Psoas muscle (tissue), 7 donors: ENCODE measurements at regions not wholly inside any gene's neighbourhood (a gene's known extent, or its start where the extent isn't known, plus 50 kb on each side); places are given as distances from the start of the nearest gene placed in this dataset.
"Not testable (repeated sequence)": the region's sequence is repeated elsewhere in the genome, so short reads cannot be mapped to it uniquely, and the experiment has no call there.

Experiments
- ATAC-seq, 4 donors: fragments of 200-7000 bp; cut with Tn5 transposase; one replicate each; pipeline ENCODE4 v1.9.1; 2020; ENCODE audit warnings: moderate library complexity in 3 of 4, mild to moderate bottlenecking in 2 of 4
- DNase-seq, 2 donors: peaks; one replicate each; pipeline ENCODE4 v3.0.0-alpha.2; 2020
- H3K27ac ChIP-seq: fragments of 200-600 bp; one replicate; pipeline ENCODE4 v1.8.0; 2022
- H3K27me3 ChIP-seq, 3 donors: fragments of 200-600 bp in 1 of 3; one replicate each; pipeline versions ENCODE4 v1.6.1 to v1.8.0; 2013 to 2022; ENCODE audit warnings: low read length in 2 of 3, mild to moderate bottlenecking in 2 of 3, moderate library complexity in 1 of 3; ENCODE audit not compliant: insufficient read depth in 3 of 3
- H3K36me3 ChIP-seq, 2 donors: fragments of 200-600 bp in 1 of 2; one replicate each; pipeline versions ENCODE4 v1.6.1 to v1.8.0; 2013 to 2022; ENCODE audit warnings: low read depth in 1 of 2, mild to moderate bottlenecking in 1 of 2, moderate library complexity in 1 of 2; ENCODE audit not compliant: insufficient read depth in 1 of 2
- H3K4me1 ChIP-seq: fragments of 200-600 bp; one replicate; pipeline ENCODE4 v1.8.0; 2022
- H3K4me3 ChIP-seq: fragments of 200-600 bp; one replicate; pipeline ENCODE4 v1.8.0; 2022; ENCODE audit warnings: mild to moderate bottlenecking
- H3K9me3 ChIP-seq: fragments of 200-600 bp; one replicate; pipeline ENCODE4 v1.8.0; 2022
- WGBS, 3 donors: extraction: QIAGEN DNeasy Blood & Tissue Kit; methylation state at CpG; one replicate each; pipeline versions ENCODE4 v1.1.6 to v1.1.7; 2013; 5-methylcytosine and 5-hydroxymethylcytosine counted together
- intact Hi-C, 2 donors: fragments of 100-400 bp; cut with DNase I; formaldehyde crosslinking; loops; one replicate each; pipeline versions ENCODE4 v1.11.0 to v1.14.2; 2022
- TF ChIP-seq, protein P1 (sequence below): fragments of 200-600 bp; IDR thresholded peaks from one replicate; pipeline ENCODE4 v1.8.0; 2022; ENCODE audit warnings: antibody characterized with exemption
- donor health status: healthy with polysubstance abuse.
- donor health status: DM: no; HTN: no; CAD: no; lungs with moderate emphysema.
- donor health status: Bipolar disorder and iron deficiency.
- donor health status: healthy.
- donor health status: DM: yes; HTN: yes; CAD: no.
- donor health status: DM: no; HTN: no; CAD: no.
- donor health status: DM: yes; HTN: yes; CAD: no.

DNA sequence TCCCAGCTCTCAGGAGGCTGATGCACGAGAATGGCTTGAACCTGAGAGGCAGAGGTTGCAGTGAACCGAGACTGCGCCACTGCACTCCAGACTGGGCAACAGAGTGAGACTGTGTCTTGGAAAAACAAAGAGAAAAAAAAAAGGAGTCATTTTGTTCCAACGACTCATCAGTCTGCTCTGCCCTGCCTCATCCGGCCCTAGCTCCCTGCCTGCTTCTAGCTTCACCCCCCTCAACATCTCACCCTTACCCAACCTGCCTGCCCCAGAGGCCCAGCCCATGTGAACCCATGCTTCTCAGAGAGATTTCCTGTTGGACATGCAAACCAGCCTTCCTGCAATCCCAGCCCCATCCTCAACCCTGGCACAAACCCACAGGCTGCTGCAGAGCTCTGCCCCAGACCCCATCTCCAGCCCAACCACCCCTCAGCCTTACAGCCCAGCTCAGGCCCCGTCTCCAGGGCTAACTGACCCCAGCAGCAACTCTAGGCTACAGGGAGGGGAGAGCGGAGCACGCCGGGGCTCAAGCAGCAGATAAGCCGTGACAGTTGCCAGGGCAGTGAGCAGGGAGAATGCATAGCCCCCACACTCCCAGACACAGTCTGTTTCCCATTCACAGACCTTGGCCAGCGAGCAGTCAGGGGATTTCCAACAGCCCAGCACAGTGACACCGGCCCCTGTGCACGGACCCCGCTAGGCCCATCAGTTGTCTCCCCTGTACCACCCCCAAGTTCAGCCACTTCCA lies 86.0 kb upstream of the KCTD7 start:
- TF ChIP-seq, protein P1, sequence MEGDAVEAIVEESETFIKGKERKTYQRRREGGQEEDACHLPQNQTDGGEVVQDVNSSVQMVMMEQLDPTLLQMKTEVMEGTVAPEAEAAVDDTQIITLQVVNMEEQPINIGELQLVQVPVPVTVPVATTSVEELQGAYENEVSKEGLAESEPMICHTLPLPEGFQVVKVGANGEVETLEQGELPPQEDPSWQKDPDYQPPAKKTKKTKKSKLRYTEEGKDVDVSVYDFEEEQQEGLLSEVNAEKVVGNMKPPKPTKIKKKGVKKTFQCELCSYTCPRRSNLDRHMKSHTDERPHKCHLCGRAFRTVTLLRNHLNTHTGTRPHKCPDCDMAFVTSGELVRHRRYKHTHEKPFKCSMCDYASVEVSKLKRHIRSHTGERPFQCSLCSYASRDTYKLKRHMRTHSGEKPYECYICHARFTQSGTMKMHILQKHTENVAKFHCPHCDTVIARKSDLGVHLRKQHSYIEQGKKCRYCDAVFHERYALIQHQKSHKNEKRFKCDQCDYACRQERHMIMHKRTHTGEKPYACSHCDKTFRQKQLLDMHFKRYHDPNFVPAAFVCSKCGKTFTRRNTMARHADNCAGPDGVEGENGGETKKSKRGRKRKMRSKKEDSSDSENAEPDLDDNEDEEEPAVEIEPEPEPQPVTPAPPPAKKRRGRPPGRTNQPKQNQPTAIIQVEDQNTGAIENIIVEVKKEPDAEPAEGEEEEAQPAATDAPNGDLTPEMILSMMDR: no peak
- H3K27me3 ChIP-seq: no peaks in the 10 kb centered on the region
- H3K36me3 ChIP-seq: peaks cover 0 to 34% of the 10 kb centered on the region in 2 donors
- no peaks in the 10 kb centered on the region for H3K9me3 ChIP-seq
- H3K27ac ChIP-seq: no peak overlapping the region
- no peaks in the 10 kb centered on the region for H3K4me1 ChIP-seq
- ATAC-seq (no peak), DNase-seq (peak in 1 of 2 donors; percentile 38)
- intact Hi-C loops: no loop called here
- 82 to 85% (median 82%) methylated on average over 14 of the region's 14 CpGs for WGBS, 3 donors
- H3K4me3 ChIP-seq: no peak overlapping the region

DNA sequence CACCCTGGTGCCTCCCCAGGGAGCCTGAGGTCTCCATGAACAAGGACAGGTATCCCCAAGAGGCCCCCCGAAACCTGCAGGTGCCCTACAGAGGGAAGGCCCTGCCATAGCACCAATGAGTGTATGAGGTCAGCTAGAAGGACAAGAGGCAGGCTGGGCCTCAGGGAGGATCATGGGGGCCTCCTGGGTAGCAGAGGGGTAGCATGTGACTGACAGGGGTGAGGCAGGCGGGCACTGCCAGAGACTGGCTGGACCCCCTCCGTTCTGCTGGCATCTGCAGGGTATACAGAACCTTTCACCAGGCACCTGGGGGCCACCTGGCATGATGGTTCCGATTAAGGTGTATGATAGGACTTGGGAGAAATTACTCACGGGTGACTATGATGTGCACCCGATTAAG lies 79.2 kb upstream of the KCTD7 start:
- DNase-seq: no peak
- intact Hi-C loops: no loop called here
- WGBS, 3 donors: 92 to 99% (median 94%) methylated on average over 6 of the region's 6 CpGs
- Histone ChIP-seq H3K27ac (no peak overlapping the region), H3K36me3 (peaks cover 0 to 69% of the 10 kb centered on the region in 2 donors), H3K27me3 (no peaks in the 10 kb centered on the region), H3K9me3 (no peaks in the 10 kb centered on the region), H3K4me1 (no peaks in the 10 kb centered on the region), H3K4me3 (no peak overlapping the region)
- ATAC-seq: no peak
- TF ChIP-seq, protein P1: no peak

DNA sequence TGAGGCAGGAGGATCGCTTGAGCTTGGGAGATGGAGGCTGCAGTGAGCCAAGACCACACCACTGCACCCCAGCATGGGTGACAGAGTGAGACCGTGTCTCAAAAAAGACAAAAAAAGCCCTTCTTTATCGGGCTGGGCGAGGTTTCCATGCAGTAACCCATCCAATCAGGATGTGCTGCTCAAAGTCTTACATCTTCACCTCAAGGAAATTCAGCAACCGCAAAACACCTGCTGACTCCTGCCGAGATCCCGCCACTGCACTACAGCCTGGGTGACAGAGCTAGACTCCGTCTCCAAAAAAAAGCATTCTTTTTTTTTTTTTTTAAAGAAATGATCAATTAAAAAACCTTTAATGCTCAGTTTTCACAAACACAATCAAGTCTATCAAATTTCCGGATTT lies 75.7 kb upstream of the KCTD7 start:
- DNase-seq: no peak
- no peaks in the 10 kb centered on the region for H3K4me1 ChIP-seq
- 90 to 97% (median 96%) methylated on average over 9 of the region's 9 CpGs for WGBS, 3 donors
- H3K27ac ChIP-seq: no peak overlapping the region
- no peak for ATAC-seq
- no peak overlapping the region for H3K4me3 ChIP-seq
- intact Hi-C loops: no loop called here
- H3K27me3 ChIP-seq: no peaks in the 10 kb centered on the region
- H3K9me3 ChIP-seq: no peaks in the 10 kb centered on the region
- TF ChIP-seq, protein P1: no peak
- H3K36me3 ChIP-seq: peaks cover 0 to 78% of the 10 kb centered on the region in 2 donors

DNA sequence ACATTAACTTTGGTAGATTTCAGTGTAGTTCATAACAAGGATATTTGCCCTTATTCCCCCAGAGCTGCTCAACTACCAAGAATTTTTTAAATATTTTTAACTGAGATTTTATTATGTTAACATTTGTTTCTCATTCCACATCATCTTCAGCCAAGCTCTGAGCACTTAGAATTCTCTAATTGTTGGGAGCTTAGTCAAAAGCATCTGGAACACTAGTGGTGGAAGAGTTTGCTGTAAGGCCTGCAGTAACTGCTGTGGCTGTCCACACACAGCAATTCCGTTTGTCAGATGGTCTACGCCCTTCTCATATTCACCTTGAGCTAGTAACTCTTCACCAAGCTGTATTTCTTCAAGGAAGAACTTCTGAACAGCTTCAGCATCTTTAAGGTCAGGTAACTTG lies 75.0 kb upstream of the KCTD7 start:
- H3K36me3 ChIP-seq: peaks cover 0 to 78% of the 10 kb centered on the region in 2 donors

DNA sequence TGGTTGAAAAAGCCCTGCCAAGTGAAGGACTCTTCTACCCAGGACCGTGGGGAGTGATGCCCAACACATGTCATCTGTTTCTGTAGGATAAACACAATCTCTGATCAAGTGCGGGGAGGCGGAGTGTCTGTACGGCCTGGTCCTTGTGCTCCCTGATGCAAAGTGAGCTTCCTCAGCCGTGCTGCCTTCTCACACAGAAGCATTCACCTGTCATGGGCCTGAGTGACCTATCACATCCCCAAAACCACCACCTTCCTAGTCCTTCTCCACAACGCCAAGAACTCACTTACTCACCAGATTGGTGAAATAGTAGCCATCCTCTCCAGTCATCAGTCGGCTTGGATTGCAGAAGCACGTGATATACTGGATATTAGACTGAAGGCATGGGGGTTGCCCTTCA lies 74.4 kb upstream of the KCTD7 start:
- H3K4me1 ChIP-seq, H3K27me3 ChIP-seq, DNase-seq, H3K27ac ChIP-seq, ATAC-seq, H3K9me3 ChIP-seq, H3K4me3 ChIP-seq, intact Hi-C loops: not testable (repeated sequence)
- 83 to 90% (median 89%) methylated on average over 6 to 8 of the region's 8 CpGs for WGBS, 3 donors
- H3K36me3 ChIP-seq: peaks cover 0 to 78% of the 10 kb centered on the region in 2 donors

More for the DNA sequence above, 75.0 kb upstream of the KCTD7 start:
- H3K27ac ChIP-seq, ATAC-seq, intact Hi-C loops, H3K9me3 ChIP-seq, H3K4me3 ChIP-seq, H3K4me1 ChIP-seq, H3K27me3 ChIP-seq, DNase-seq: not testable (repeated sequence)
- 44 to 87% (median 64%) methylated on average over 2 of the region's 2 CpGs for WGBS, 3 donors

DNA sequence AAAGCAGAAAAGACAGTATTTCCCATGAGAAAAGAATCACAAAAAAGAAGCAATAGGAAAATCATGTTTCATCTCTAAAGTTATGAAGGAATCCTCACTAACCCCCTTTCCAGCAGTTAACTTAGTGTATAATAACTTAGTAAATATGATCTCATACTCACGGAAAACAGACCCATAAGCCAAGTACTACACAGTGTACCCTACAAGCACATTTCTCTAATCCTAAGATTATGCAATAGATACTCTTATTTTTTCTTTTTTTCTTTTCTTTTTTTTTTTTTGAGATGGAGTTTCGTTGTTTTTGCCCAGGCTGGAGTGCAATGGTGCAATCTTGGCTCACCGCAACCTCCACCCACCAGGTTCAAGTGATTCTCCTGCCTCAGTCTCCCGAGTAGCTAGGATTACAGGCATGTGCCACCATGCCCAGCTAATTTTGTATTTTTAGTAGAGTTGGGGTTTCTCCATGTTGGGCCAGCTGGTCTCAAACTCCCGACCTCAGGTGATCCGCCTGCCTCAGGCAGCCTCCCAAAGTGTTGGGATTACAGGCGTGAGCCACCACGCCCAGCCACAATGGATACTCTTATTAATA lies 73.7 kb upstream of the KCTD7 start:
- not testable (repeated sequence) for H3K4me1 ChIP-seq, H3K27ac ChIP-seq, H3K9me3 ChIP-seq, H3K4me3 ChIP-seq, H3K27me3 ChIP-seq, DNase-seq
- peak in 1 of 4 donors; percentile 31 for ATAC-seq
- H3K36me3 ChIP-seq: peaks cover 0 to 79% of the 10 kb centered on the region in 2 donors
- intact Hi-C loops: loop anchor here in 1 of 2 donors (5.0 kb wide), 2 partner anchors 72 to 192 kb away; partner anchors contain the start of gene KCTD7
- WGBS, 3 donors: 83 to 88% (median 85%) methylated on average over 8 of the region's 8 CpGs
